Suprapubic skin (tissue), 4 donors: ENCODE measurements at regions not wholly inside any gene's neighbourhood (a gene's known extent, or its start where the extent isn't known, plus 50 kb on each side); places are given as distances from the start of the nearest gene placed in this dataset.

ENCODE experiments used
- DNase-seq, 2 donors: peaks; one replicate each; pipeline ENCODE4 v3.0.0-alpha.2; 2019; ENCODE audit warnings: low spot score in 2 of 2
- H3K27ac ChIP-seq: fragments of 200-600 bp; sonication (generic); one replicate; pipeline ENCODE4 v1.5.1; 2019
- H3K27me3 ChIP-seq: fragments of 200-600 bp; sonication (generic); one replicate; pipeline ENCODE4 v1.5.1; 2019
- H3K36me3 ChIP-seq: fragments of 200-600 bp; sonication (generic); one replicate; pipeline ENCODE4 v1.5.1; 2019
- H3K4me1 ChIP-seq: fragments of 200-600 bp; sonication (generic); one replicate; pipeline ENCODE4 v1.5.1; 2019
- H3K4me3 ChIP-seq: fragments of 200-600 bp; sonication (generic); one replicate; pipeline ENCODE4 v1.5.1; 2019; ENCODE audit warnings: mild to moderate bottlenecking
- H3K9me3 ChIP-seq: fragments of 200-600 bp; sonication (generic); one replicate; pipeline ENCODE4 v1.5.1; 2019
- EP300 ChIP-seq: sonication (generic); formaldehyde crosslinking; IDR thresholded peaks from one replicate; pipeline ENCODE4 v1.6.1; 2017; ENCODE audit warnings: antibody characterized with exemption
- POLR2A ChIP-seq, 2 donors: fragments of 450-650 bp; IDR thresholded peaks; one replicate each; pipeline ENCODE4 v1.6.1; 2017; ENCODE audit warnings: antibody characterized with exemption in 2 of 2, mild to moderate bottlenecking in 2 of 2, moderate library complexity in 2 of 2
- POLR2AphosphoS5 ChIP-seq, 3 donors: sonication (generic); formaldehyde crosslinking; IDR thresholded peaks; one replicate each; pipeline ENCODE4 v1.6.1; 2017; ENCODE audit warnings: antibody characterized with exemption in 3 of 3
- WGBS: methylation state at CpG from one replicate; pipeline ENCODE4 v1.1.5; 2018; 5-methylcytosine and 5-hydroxymethylcytosine counted together
- TF ChIP-seq, protein P1 (sequence below), 2 donors: fragments of 200-600 bp in 1 of 2; fragments of 450-650 bp in 1 of 2; sonication (generic) in 1 of 2; IDR thresholded peaks; one replicate each; pipeline ENCODE4 v1.5.1; 2016 to 2019; ENCODE audit warnings: antibody characterized with exemption in 2 of 2, mild to moderate bottlenecking in 1 of 2, moderate library complexity in 1 of 2

- no peak for DNase-seq
- H3K36me3 ChIP-seq: no peaks in the 10 kb centered on the region
- 100% methylated on average over 2 of the region's 2 CpGs for WGBS
- TF ChIP-seq, protein P1, sequence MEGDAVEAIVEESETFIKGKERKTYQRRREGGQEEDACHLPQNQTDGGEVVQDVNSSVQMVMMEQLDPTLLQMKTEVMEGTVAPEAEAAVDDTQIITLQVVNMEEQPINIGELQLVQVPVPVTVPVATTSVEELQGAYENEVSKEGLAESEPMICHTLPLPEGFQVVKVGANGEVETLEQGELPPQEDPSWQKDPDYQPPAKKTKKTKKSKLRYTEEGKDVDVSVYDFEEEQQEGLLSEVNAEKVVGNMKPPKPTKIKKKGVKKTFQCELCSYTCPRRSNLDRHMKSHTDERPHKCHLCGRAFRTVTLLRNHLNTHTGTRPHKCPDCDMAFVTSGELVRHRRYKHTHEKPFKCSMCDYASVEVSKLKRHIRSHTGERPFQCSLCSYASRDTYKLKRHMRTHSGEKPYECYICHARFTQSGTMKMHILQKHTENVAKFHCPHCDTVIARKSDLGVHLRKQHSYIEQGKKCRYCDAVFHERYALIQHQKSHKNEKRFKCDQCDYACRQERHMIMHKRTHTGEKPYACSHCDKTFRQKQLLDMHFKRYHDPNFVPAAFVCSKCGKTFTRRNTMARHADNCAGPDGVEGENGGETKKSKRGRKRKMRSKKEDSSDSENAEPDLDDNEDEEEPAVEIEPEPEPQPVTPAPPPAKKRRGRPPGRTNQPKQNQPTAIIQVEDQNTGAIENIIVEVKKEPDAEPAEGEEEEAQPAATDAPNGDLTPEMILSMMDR (IDR thresholded peaks at IDR 0.05): no peak
- TF ChIP-seq POLR2AphosphoS5 (IDR thresholded peaks at IDR 0.05) (no peak), POLR2A (IDR thresholded peaks at IDR 0.05) (no peak), EP300 (no peak)
- no peak overlapping the region for H3K4me3 ChIP-seq
- peaks cover 18% of the 10 kb centered on the region for H3K9me3 ChIP-seq
- H3K27me3 ChIP-seq: no peaks in the 10 kb centered on the region
- H3K4me1 ChIP-seq: no peaks in the 10 kb centered on the region
- no peak overlapping the region for H3K27ac ChIP-seq
These were observed 76.3 kb upstream of the MKLN1 start for GRCh38 chr7:131251371-131251770.

DNA sequence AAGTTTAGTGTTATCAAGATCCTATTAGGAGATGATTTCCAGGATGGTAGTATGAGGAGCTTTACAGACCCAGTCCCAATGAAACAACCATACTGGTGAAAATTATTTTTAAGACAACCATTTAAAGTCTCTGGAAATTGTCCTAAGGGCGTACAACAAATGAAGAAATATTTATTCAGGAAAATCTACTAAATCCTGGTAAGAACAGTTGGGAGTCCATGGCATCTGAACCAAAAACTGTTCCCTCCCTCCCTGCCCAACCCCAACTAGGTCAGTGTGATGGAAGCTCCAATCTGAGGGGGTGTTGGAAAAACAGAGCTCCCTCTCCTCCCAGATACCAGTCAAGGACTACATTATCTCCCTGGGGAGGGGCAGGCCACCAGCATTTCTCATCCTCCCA lies 74.7 kb upstream of the MKLN1 start:
- H3K4me3 ChIP-seq: no peak overlapping the region
- no peaks in the 10 kb centered on the region for H3K27me3 ChIP-seq
- TF ChIP-seq POLR2A (IDR thresholded peaks at IDR 0.05) (no peak), POLR2AphosphoS5 (IDR thresholded peaks at IDR 0.05) (no peak), EP300 (no peak)
- TF ChIP-seq, protein P1 (IDR thresholded peaks at IDR 0.05): no peak
- no peak overlapping the region for H3K27ac ChIP-seq
- no peaks in the 10 kb centered on the region for H3K4me1 ChIP-seq
- DNase-seq: no peak
- H3K9me3 ChIP-seq: peaks cover 18% of the 10 kb centered on the region
- WGBS: 85% methylated on average over 1 of the region's 1 CpG
- no peaks in the 10 kb centered on the region for H3K36me3 ChIP-seq

DNA sequence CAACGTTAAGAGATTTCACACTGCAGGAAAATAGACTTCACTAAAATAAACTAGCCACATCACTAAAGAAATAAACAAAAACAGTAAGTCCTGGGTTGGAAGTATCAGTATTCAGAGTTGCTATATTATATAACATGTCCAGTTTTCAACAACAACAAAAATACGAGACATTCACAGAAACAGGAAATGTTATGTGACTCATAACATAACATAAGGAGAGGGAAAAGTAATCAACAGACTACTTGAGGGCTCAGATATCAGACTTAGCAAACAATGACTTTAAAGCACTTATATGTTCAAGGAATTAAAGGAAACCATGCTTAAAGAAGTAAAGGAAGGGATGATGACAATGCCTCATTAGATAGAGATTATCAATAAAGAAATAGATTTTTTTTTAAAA lies 73.5 kb upstream of the MKLN1 start:
- no peaks in the 10 kb centered on the region for H3K4me1 ChIP-seq
- peaks cover 18% of the 10 kb centered on the region for H3K9me3 ChIP-seq
- TF ChIP-seq POLR2A (IDR thresholded peaks at IDR 0.05): no peak
- no peak for TF ChIP-seq POLR2AphosphoS5 (IDR thresholded peaks at IDR 0.05)
- TF ChIP-seq, protein P1 (IDR thresholded peaks at IDR 0.05): no peak
- TF ChIP-seq EP300: no peak
- H3K27me3 ChIP-seq: no peaks in the 10 kb centered on the region
- H3K4me3 ChIP-seq: no peak overlapping the region
- DNase-seq: no peak
- 79% methylated on average over 2 of the region's 2 CpGs for WGBS
- H3K27ac ChIP-seq: no peak overlapping the region
- H3K36me3 ChIP-seq: no peaks in the 10 kb centered on the region

DNA sequence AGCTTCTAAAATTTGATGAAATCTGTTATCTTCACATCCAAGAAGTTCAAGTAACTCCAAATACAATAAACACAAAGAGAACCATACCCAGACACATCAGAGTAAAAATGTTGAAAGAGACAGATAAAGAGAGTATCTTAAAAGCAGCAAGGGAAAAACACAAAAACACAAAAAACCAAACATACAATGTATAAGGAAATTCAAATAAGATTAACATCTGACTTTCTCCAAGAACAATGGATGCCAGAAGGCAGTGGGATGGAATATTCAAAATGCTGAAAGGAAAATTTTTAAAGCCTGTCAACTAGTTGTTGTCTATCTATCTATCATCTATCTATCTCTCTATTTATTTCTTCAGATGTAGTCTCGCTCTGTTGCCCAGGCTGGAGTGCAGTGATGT lies 72.4 kb upstream of the MKLN1 start:
- TF ChIP-seq, protein P1 (IDR thresholded peaks at IDR 0.05): no peak
- no peak for TF ChIP-seq EP300
- no peak for TF ChIP-seq POLR2A (IDR thresholded peaks at IDR 0.05)
- no peak for TF ChIP-seq POLR2AphosphoS5 (IDR thresholded peaks at IDR 0.05)
- WGBS: 100% methylated on average over 1 of the region's 1 CpG
- H3K9me3 ChIP-seq: peaks cover 18% of the 10 kb centered on the region
- H3K27ac ChIP-seq: no peak overlapping the region
- H3K4me1 ChIP-seq: no peaks in the 10 kb centered on the region
- DNase-seq: no peak
- H3K36me3 ChIP-seq: no peaks in the 10 kb centered on the region
- no peak overlapping the region for H3K4me3 ChIP-seq
- no peaks in the 10 kb centered on the region for H3K27me3 ChIP-seq

GRCh38 chr7:131261476-131261994 lies 66.1 kb upstream of the MKLN1 start:
- 92% methylated on average over 1 of the region's 1 CpG for WGBS
- no peak overlapping the region for H3K27ac ChIP-seq

More at GRCh38 chr7:131261476-131261994, 66.1 kb upstream of the MKLN1 start:
- Histone ChIP-seq H3K9me3 (no peaks in the 10 kb centered on the region), H3K4me3 (no peak overlapping the region), H3K4me1 (no peaks in the 10 kb centered on the region), H3K27me3 (no peaks in the 10 kb centered on the region), H3K36me3 (no peaks in the 10 kb centered on the region)
- TF ChIP-seq POLR2AphosphoS5 (IDR thresholded peaks at IDR 0.05) (no peak), POLR2A (IDR thresholded peaks at IDR 0.05) (no peak), EP300 (no peak)
- TF ChIP-seq, protein P1 (IDR thresholded peaks at IDR 0.05): no peak
- DNase-seq: no peak
